GM03348 (cell line): ENCODE measurements at regions not wholly inside any gene's neighbourhood (a gene's known extent, or its start where the extent isn't known, plus 50 kb on each side); places are given as distances from the start of the nearest gene placed in this dataset.
"Not testable (repeated sequence)": the region's sequence is repeated elsewhere in the genome, so short reads cannot be mapped to it uniquely, and the experiment has no call there.

Experiments used
- DNase-seq: peaks from one replicate; pipeline ENCODE4 v3.0.0; 2012; ENCODE audit warnings: low spot score

- DNase-seq: no peak
These were observed 147.2 kb upstream of the SFRP2 start for GRCh38 chr4:153936121-153936520.

GRCh38 chr4:153934688-153935017 is 145.8 kb upstream of the SFRP2 start:
- DNase-seq: peak; percentile 29

- DNase-seq: no peak
These were observed 145.2 kb upstream of the SFRP2 start for GRCh38 chr4:153933915-153934687.

GRCh38 chr4:153931804-153932203 is 142.9 kb upstream of the SFRP2 start:
- peak; percentile 63 for DNase-seq

- DNase-seq: no peak
These were observed 140.8 kb upstream of the SFRP2 start for GRCh38 chr4:153929675-153930074.

GRCh38 chr4:153927451-153927850 is 138.6 kb upstream of the SFRP2 start:
- peak; percentile 58 for DNase-seq

GRCh38 chr4:153922148-153922547 is 133.3 kb upstream of the SFRP2 start:
- DNase-seq: no peak

GRCh38 chr4:153919667-153920066 is 130.8 kb upstream of the SFRP2 start:
- no peak for DNase-seq

- DNase-seq: no peak
These were observed 127.4 kb upstream of the SFRP2 start for GRCh38 chr4:153916273-153916755.

- no peak for DNase-seq
These were observed 123.4 kb upstream of the SFRP2 start for GRCh38 chr4:153912301-153912700.

- no peak for DNase-seq
These were observed 120.8 kb upstream of the SFRP2 start for GRCh38 chr4:153909672-153910071.

- no peak for DNase-seq
These were observed 117.3 kb upstream of the SFRP2 start for GRCh38 chr4:153906231-153906630.

GRCh38 chr4:153905231-153905630 is 116.3 kb upstream of the SFRP2 start:
- no peak for DNase-seq

GRCh38 chr4:153904011-153904410 is 115.1 kb upstream of the SFRP2 start:
- DNase-seq: peak; percentile 28

GRCh38 chr4:153901220-153901619 is 112.3 kb upstream of the SFRP2 start:
- no peak for DNase-seq

GRCh38 chr4:153900426-153900825 is 111.5 kb upstream of the SFRP2 start:
- no peak for DNase-seq

GRCh38 chr4:153890761-153891160 is 101.9 kb upstream of the SFRP2 start:
- no peak for DNase-seq

- DNase-seq: peak; percentile 20
These were observed 98.3 kb upstream of the SFRP2 start for GRCh38 chr4:153887217-153887616.

- no peak for DNase-seq
These were observed 95.4 kb upstream of the SFRP2 start for GRCh38 chr4:153884325-153884724.

GRCh38 chr4:153880983-153881382 is 92.1 kb upstream of the SFRP2 start:
- no peak for DNase-seq

- peak; percentile 15 for DNase-seq
These were observed 89.0 kb upstream of the SFRP2 start for GRCh38 chr4:153877898-153878297.

- no peak for DNase-seq
These were observed 84.9 kb upstream of the SFRP2 start for GRCh38 chr4:153873741-153874140.

GRCh38 chr4:153866766-153867165 is 77.9 kb upstream of the SFRP2 start:
- not testable (repeated sequence) for DNase-seq

- no peak for DNase-seq
These were observed 63.6 kb upstream of the SFRP2 start for GRCh38 chr4:153852501-153852900.
